ENCODE measurements at regions not wholly inside any gene's neighbourhood (a gene's known extent, or its start where the extent isn't known, plus 50 kb on each side); places are given as distances from the start of the nearest gene placed in this dataset.

- H3F3A ChIP-seq (ENCODE audit: insufficient read depth, low read length, poor library complexity, severe bottlenecking): no peaks in the 10 kb centered on the region
- no peak overlapping the region for H3K4me3 ChIP-seq (ENCODE audit: low read length)
- H2AFZ ChIP-seq (ENCODE audit: low read depth, low read length): no peak overlapping the region
- no peaks in the 10 kb centered on the region for H3K79me2 ChIP-seq (replicated peaks; ENCODE audit: insufficient read depth, low read length)
- H3K9me2 ChIP-seq (ENCODE audit: insufficient read depth, low read length): no peaks in the 10 kb centered on the region
- no peak overlapping the region for H3K4me2 ChIP-seq (ENCODE audit: low read length)
- H3K27ac ChIP-seq (ENCODE audit: low read length): no peak overlapping the region
- H3K9me3 ChIP-seq (ENCODE audit: low read length): no peaks in the 10 kb centered on the region
- no peaks in the 10 kb centered on the region for H4K20me1 ChIP-seq (ENCODE audit: insufficient read depth)
- TF ChIP-seq REST (IDR thresholded peaks at IDR 0.05; ENCODE audit: borderline replicate concordance) (no peak), TAF1 (IDR thresholded peaks at IDR 0.05; ENCODE audit: low read depth) (no peak), SMC3 (conservative IDR thresholded peaks at IDR 0.05; ENCODE audit: poor library complexity) (no peak), CTCF (IDR thresholded peaks at IDR 0.05; ENCODE audit: poor library complexity, severe bottlenecking) (no peak), EZH2 (IDR thresholded peaks at IDR 0.05; ENCODE audit: borderline replicate concordance, insufficient read depth, low read length, poor library complexity, severe bottlenecking) (no peak), EP300 (conservative IDR thresholded peaks at IDR 0.05; ENCODE audit: poor library complexity, severe bottlenecking) (no peak), POLR2AphosphoS5 (IDR thresholded peaks at IDR 0.05) (no peak), RAD21 (conservative IDR thresholded peaks at IDR 0.05) (no peak), MXI1 (conservative IDR thresholded peaks at IDR 0.05; ENCODE audit: poor library complexity, severe bottlenecking) (no peak)
- no peaks in the 10 kb centered on the region for H3K27me3 ChIP-seq (ENCODE audit: insufficient read depth, low read depth, low read length)
- no peaks in the 10 kb centered on the region for H3K36me3 ChIP-seq (ENCODE audit: insufficient read depth, low read length)
- H3K9ac ChIP-seq (ENCODE audit: low read length): no peak overlapping the region
Measured at GRCh38 chr4:55747793-55748192, 71.8 kb upstream of the EXOC1L start.

GRCh38 chr4:55749666-55750065 is 69.9 kb upstream of the EXOC1L start:
- H3K27me3 ChIP-seq (ENCODE audit: insufficient read depth, low read depth, low read length): no peaks in the 10 kb centered on the region
- H3K9me2 ChIP-seq (ENCODE audit: insufficient read depth, low read length): no peaks in the 10 kb centered on the region
- no peak overlapping the region for H2AFZ ChIP-seq (ENCODE audit: low read depth, low read length)
- no peak overlapping the region for H3K27ac ChIP-seq (ENCODE audit: low read length)
- no peak overlapping the region for H3K4me2 ChIP-seq (ENCODE audit: low read length)
- TF ChIP-seq SMC3 (conservative IDR thresholded peaks at IDR 0.05; ENCODE audit: poor library complexity) (no peak), MXI1 (conservative IDR thresholded peaks at IDR 0.05; ENCODE audit: poor library complexity, severe bottlenecking) (no peak)
- H3K36me3 ChIP-seq (ENCODE audit: insufficient read depth, low read length): no peaks in the 10 kb centered on the region
- no peaks in the 10 kb centered on the region for H3K79me2 ChIP-seq (replicated peaks; ENCODE audit: insufficient read depth, low read length)
- H3F3A ChIP-seq (ENCODE audit: insufficient read depth, low read length, poor library complexity, severe bottlenecking): no peaks in the 10 kb centered on the region
- H4K20me1 ChIP-seq (ENCODE audit: insufficient read depth): no peaks in the 10 kb centered on the region
- no peaks in the 10 kb centered on the region for H3K9me3 ChIP-seq (ENCODE audit: low read length)
- H3K4me3 ChIP-seq (ENCODE audit: low read length): no peak overlapping the region
- no peak overlapping the region for H3K9ac ChIP-seq (ENCODE audit: low read length)

GRCh38 chr4:55752810-55753209 is 66.8 kb upstream of the EXOC1L start:
- H3K36me3 ChIP-seq (ENCODE audit: insufficient read depth, low read length): no peaks in the 10 kb centered on the region
- H3K9me3 ChIP-seq (ENCODE audit: low read length): no peaks in the 10 kb centered on the region
- no peaks in the 10 kb centered on the region for H3K27me3 ChIP-seq (ENCODE audit: insufficient read depth, low read depth, low read length)
- H4K20me1 ChIP-seq (ENCODE audit: insufficient read depth): no peaks in the 10 kb centered on the region
- no peaks in the 10 kb centered on the region for H3F3A ChIP-seq (ENCODE audit: insufficient read depth, low read length, poor library complexity, severe bottlenecking)
- no peak overlapping the region for H3K4me3 ChIP-seq (ENCODE audit: low read length)
- no peak overlapping the region for H3K9ac ChIP-seq (ENCODE audit: low read length)
- no peak overlapping the region for H2AFZ ChIP-seq (ENCODE audit: low read depth, low read length)
- no peak overlapping the region for H3K4me2 ChIP-seq (ENCODE audit: low read length)
- TF ChIP-seq TAF1 (IDR thresholded peaks at IDR 0.05; ENCODE audit: low read depth) (no peak), POLR2AphosphoS5 (IDR thresholded peaks at IDR 0.05) (no peak), REST (IDR thresholded peaks at IDR 0.05; ENCODE audit: borderline replicate concordance) (no peak), MXI1 (conservative IDR thresholded peaks at IDR 0.05; ENCODE audit: poor library complexity, severe bottlenecking) (no peak), CTCF (IDR thresholded peaks at IDR 0.05; ENCODE audit: poor library complexity, severe bottlenecking) (no peak), EZH2 (IDR thresholded peaks at IDR 0.05; ENCODE audit: borderline replicate concordance, insufficient read depth, low read length, poor library complexity, severe bottlenecking) (no peak), SMC3 (conservative IDR thresholded peaks at IDR 0.05; ENCODE audit: poor library complexity) (no peak), RAD21 (conservative IDR thresholded peaks at IDR 0.05) (no peak), EP300 (conservative IDR thresholded peaks at IDR 0.05; ENCODE audit: poor library complexity, severe bottlenecking) (no peak)
- no peak overlapping the region for H3K27ac ChIP-seq (ENCODE audit: low read length)
- H3K9me2 ChIP-seq (ENCODE audit: insufficient read depth, low read length): no peaks in the 10 kb centered on the region
- no peaks in the 10 kb centered on the region for H3K79me2 ChIP-seq (replicated peaks; ENCODE audit: insufficient read depth, low read length)

All from neural cell (in vitro differentiated cells).